Esophagus squamous epithelium (tissue), 4 donors: ENCODE measurements at regions not wholly inside any gene's neighbourhood (a gene's known extent, or its start where the extent isn't known, plus 50 kb on each side); places are given as distances from the start of the nearest gene placed in this dataset.
"Not testable (repeated sequence)": the region's sequence is repeated elsewhere in the genome, so short reads cannot be mapped to it uniquely, and the experiment has no call there.

ENCODE experiments used
- CTCF ChIP-seq, 6 experiments: fragments of 450-650 bp in 4 of 6; fragments of 200-600 bp in 2 of 6; sonication (generic) in 2 of 6; IDR thresholded peaks; one replicate each; pipeline ENCODE4 v1.5.1; 2016 to 2019; ENCODE audit warnings: antibody characterized with exemption in 6 of 6, mild to moderate bottlenecking in 4 of 6, moderate library complexity in 4 of 6
- POLR2A ChIP-seq, 4 donors: fragments of 450-650 bp; IDR thresholded peaks; one replicate each; pipeline ENCODE4 v1.6.1; 2017; ENCODE audit warnings: antibody characterized with exemption in 4 of 4, mild to moderate bottlenecking in 4 of 4, moderate library complexity in 3 of 4

GRCh38 chr4:66115231-66115630 is 444.9 kb upstream of the EPHA5 start:
- TF ChIP-seq CTCF, POLR2A (IDR thresholded peaks at IDR 0.05): not testable (repeated sequence)
